Muscle layer of colon (tissue), 2 donors: ENCODE measurements at regions not wholly inside any gene's neighbourhood (a gene's known extent, or its start where the extent isn't known, plus 50 kb on each side); places are given as distances from the start of the nearest gene placed in this dataset.

Experiments used
- H3K27ac ChIP-seq: one replicate; pipeline ENCODE4 v1.7.0; 2013; ENCODE audit warnings: low read depth, mild to moderate bottlenecking, low read length, moderate library complexity
- H3K27me3 ChIP-seq, 2 donors: one replicate each; pipeline ENCODE4 v1.7.0; 2013; ENCODE audit warnings: low read length in 2 of 2, mild to moderate bottlenecking in 2 of 2; ENCODE audit not compliant: insufficient read depth in 2 of 2, control insufficient read depth in 1 of 2
- H3K36me3 ChIP-seq: one replicate; pipeline ENCODE4 v1.7.0; 2013; ENCODE audit warnings: mild to moderate bottlenecking, low read length; ENCODE audit not compliant: insufficient read depth
- H3K4me1 ChIP-seq: one replicate; pipeline ENCODE4 v1.7.0; 2013; ENCODE audit warnings: mild to moderate bottlenecking, low read length; ENCODE audit not compliant: insufficient read depth
- H3K4me3 ChIP-seq, 2 donors: one replicate each; pipeline ENCODE4 v1.7.0; 2013; ENCODE audit warnings: low read length in 2 of 2, low read depth in 1 of 2, mild to moderate bottlenecking in 1 of 2, moderate library complexity in 1 of 2
- H3K9ac ChIP-seq: one replicate; pipeline ENCODE4 v1.7.0; 2013; ENCODE audit warnings: low read length
- H3K9me3 ChIP-seq: one replicate; pipeline ENCODE4 v1.7.0; 2013; ENCODE audit warnings: mild to moderate bottlenecking, low read length
- donor health status: abdominal sarcoma.
- donor health status: Adenocarcinoma of cecum.

GRCh38 chr4:67104145-67104544 lies 441.2 kb downstream of the CENPC start:
- H3K4me3 ChIP-seq, result no peak overlapping the region
- no peaks in the 10 kb centered on the region for H3K9me3 ChIP-seq
- no peaks in the 10 kb centered on the region for H3K36me3 ChIP-seq
- peaks cover 4% of the 10 kb centered on the region for H3K4me1 ChIP-seq
- H3K27ac ChIP-seq, result no peak overlapping the region
- H3K9ac ChIP-seq, result no peak overlapping the region
- no peaks in the 10 kb centered on the region for H3K27me3 ChIP-seq

DNA sequence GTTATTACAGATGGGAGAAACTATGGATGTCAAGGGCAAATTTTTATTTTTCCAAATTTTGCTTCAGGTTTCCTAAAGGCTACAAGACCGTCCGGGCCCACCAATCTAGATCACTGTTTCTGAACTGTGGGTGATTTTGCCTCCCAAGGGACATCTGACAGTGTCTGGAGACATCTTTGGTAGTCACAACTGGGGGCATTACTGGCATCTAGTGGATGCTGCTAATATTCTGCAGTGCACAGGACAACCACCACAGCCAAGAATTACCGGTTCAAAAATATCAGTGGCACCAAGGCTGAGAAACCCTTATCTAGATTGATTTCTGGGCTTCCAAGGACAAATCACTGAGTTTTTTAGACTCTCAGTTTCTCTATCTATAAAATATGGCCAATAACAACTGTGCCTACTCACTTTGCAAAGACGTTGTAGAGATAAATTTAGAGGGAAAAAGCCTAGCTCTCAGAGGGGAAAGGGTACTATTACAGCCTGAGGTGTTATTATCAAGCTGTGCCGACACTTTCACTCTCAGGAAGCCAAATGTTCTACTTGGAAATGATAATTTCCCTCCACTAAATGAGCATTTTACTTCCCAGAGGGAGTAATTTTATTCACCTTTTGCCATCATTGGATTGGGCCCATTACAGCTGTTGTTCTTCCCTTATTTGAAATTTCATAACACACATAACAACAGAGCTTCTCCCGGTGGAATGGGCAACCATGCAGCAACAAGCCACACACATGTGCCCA lies 442.1 kb downstream of the CENPC start:
- no peaks in the 10 kb centered on the region for H3K27me3 ChIP-seq
- H3K4me1 ChIP-seq, result peaks cover 4% of the 10 kb centered on the region
- H3K9ac ChIP-seq, result no peak overlapping the region
- H3K9me3 ChIP-seq, result no peaks in the 10 kb centered on the region
- no peaks in the 10 kb centered on the region for H3K36me3 ChIP-seq
- no peak overlapping the region for H3K4me3 ChIP-seq
- H3K27ac ChIP-seq, result no peak overlapping the region

DNA sequence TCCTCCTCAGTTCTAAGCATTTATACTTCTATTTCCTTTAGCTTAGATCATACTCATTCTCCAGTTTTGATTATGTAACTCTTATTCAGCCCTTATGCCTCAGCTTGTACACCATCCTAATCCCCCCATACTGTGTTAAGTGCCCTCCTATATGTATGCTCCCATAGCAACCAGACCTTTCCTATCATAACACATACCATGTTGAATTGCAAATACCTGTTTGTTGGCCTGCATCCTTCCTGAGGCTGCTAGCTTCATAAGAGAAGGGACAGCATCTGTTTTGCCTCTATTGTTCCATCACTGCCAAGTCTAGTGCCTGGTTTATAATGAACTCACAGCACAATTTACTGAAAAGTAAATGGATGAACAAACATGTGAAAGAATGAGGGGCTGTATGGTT lies 443.7 kb downstream of the CENPC start:
- H3K36me3 ChIP-seq, result no peaks in the 10 kb centered on the region
- no peak overlapping the region for H3K4me3 ChIP-seq
- H3K27me3 ChIP-seq, result no peaks in the 10 kb centered on the region
- peaks cover 4% of the 10 kb centered on the region for H3K4me1 ChIP-seq
- H3K27ac ChIP-seq, result no peak overlapping the region
- H3K9ac ChIP-seq, result no peak overlapping the region
- no peaks in the 10 kb centered on the region for H3K9me3 ChIP-seq

- Histone ChIP-seq H3K27me3 (no peaks in the 10 kb centered on the region), H3K36me3 (no peaks in the 10 kb centered on the region), H3K4me3 (no peak overlapping the region), H3K9ac (no peak overlapping the region), H3K4me1 (no peaks in the 10 kb centered on the region), H3K27ac (no peak overlapping the region), H3K9me3 (no peaks in the 10 kb centered on the region)
Measured at GRCh38 chr4:67092351-67092750, 453.0 kb downstream of the CENPC start.

DNA sequence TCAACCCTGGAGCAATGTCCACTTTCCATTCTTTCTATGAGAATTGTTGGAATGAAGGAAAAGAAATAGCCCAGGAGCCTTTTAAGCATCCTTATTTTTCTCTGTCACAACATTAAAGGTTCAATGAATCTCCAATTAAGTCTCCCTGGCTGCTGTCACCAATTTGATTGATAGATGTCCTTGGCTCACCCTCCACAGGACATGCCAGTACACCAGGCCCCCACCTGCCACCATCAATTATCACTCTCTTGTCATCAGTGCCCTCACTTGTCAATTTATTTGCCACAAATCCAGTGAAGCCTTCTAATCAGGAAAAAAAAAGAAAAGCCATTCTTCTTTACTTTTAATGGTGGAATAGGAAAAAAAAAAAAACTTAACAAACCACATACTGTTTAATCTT lies 453.6 kb downstream of the CENPC start:
- no peak overlapping the region for H3K4me3 ChIP-seq
- no peak overlapping the region for H3K27ac ChIP-seq
- no peaks in the 10 kb centered on the region for H3K4me1 ChIP-seq
- H3K9me3 ChIP-seq, result no peaks in the 10 kb centered on the region
- H3K27me3 ChIP-seq, result no peaks in the 10 kb centered on the region
- no peaks in the 10 kb centered on the region for H3K36me3 ChIP-seq
- H3K9ac ChIP-seq, result no peak overlapping the region

DNA sequence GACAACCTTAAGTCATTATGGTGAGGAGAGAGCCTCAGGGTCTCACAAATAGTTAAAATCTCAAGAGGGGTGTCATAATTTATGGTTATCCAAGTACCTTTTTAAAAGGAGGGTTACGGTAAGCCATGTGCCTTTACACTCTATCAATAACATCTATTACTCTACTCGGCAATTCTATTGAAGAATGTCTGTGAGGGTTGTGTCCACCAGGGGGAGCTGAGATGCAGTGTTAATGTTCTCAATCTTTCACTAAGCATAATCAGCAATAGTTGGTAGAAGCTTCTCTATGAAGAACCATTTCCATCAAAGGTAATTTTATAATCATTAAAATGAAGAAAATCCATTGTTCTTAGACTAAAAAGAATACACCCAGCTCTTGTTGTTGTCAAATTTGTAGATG lies 457.4 kb downstream of the CENPC start:
- Histone ChIP-seq H3K4me3 (no peak overlapping the region), H3K36me3 (no peaks in the 10 kb centered on the region)

GRCh38 chr4:67084783-67085182 lies 460.5 kb downstream of the CENPC start:
- no peaks in the 10 kb centered on the region for H3K4me1 ChIP-seq
- no peaks in the 10 kb centered on the region for H3K27me3 ChIP-seq
- H3K27ac ChIP-seq, result no peak overlapping the region
- no peak overlapping the region for H3K4me3 ChIP-seq
- no peaks in the 10 kb centered on the region for H3K36me3 ChIP-seq
- H3K9me3 ChIP-seq, result no peaks in the 10 kb centered on the region
- no peak overlapping the region for H3K9ac ChIP-seq

More for the DNA sequence above, 457.4 kb downstream of the CENPC start:
- Histone ChIP-seq H3K9me3 (no peaks in the 10 kb centered on the region), H3K9ac (no peak overlapping the region), H3K27me3 (no peaks in the 10 kb centered on the region), H3K27ac (no peak overlapping the region), H3K4me1 (no peaks in the 10 kb centered on the region)

GRCh38 chr4:67083496-67083895 lies 461.8 kb downstream of the CENPC start:
- no peaks in the 10 kb centered on the region for H3K27me3 ChIP-seq
- no peaks in the 10 kb centered on the region for H3K9me3 ChIP-seq
- no peak overlapping the region for H3K4me3 ChIP-seq
- H3K9ac ChIP-seq, result no peak overlapping the region
- H3K36me3 ChIP-seq, result no peaks in the 10 kb centered on the region
- no peaks in the 10 kb centered on the region for H3K4me1 ChIP-seq
- no peak overlapping the region for H3K27ac ChIP-seq

DNA sequence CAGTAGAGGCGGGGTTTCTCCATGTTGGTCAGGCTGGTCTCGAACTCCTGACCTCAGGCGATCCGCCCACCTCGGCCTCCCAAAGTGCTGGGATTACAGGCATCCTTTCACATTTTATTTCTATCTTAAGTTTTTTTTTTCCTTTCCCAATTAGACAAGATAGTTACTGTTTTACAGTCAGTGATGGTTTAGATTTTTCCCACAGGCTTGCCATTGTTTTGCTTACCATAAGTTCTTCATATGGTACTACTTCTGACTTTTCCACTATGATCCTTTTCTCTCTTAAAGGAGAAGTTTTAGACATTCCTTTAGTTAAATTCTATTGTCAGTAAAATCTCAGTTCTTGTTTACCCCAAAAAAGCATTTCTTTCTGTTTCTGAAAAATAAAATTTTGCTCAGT lies 462.6 kb downstream of the CENPC start:
- Histone ChIP-seq H3K4me1 (no peaks in the 10 kb centered on the region), H3K36me3 (no peaks in the 10 kb centered on the region), H3K9me3 (no peaks in the 10 kb centered on the region), H3K27me3 (no peaks in the 10 kb centered on the region), H3K27ac (no peak overlapping the region), H3K4me3 (no peak overlapping the region), H3K9ac (no peak overlapping the region)

DNA sequence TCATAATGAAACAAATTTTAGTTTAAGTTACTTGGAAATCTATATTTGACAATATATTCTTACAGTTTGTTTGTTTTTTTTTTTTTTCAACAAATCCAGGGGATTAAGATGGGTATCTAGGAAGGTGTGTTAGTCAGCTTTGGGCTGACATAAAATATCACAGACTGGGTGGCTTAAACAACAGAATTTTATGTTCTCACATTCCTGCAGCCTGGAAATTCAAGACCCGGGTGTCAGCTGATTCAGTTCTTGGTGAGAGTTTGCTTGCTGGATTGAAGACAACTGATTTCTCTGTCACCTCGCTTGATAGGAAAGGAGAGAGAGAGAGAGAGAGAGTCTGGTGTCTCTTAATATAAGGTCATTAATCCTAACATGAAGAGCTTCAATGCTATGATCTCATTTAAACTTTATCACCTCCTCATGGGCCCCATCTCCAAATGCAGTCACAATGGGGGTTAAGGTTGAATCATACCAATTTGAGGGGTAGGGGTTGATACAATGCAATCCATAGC lies 465.2 kb downstream of the CENPC start:
- no peaks in the 10 kb centered on the region for H3K9me3 ChIP-seq
- no peaks in the 10 kb centered on the region for H3K27me3 ChIP-seq
- no peaks in the 10 kb centered on the region for H3K4me1 ChIP-seq
- no peaks in the 10 kb centered on the region for H3K36me3 ChIP-seq
- no peak overlapping the region for H3K4me3 ChIP-seq
- H3K9ac ChIP-seq, result no peak overlapping the region
- no peak overlapping the region for H3K27ac ChIP-seq

- H3K27me3 ChIP-seq, result peaks cover 0 to 4% of the 10 kb centered on the region in 2 donors
Measured at GRCh38 chr4:67071641-67072040, 473.7 kb downstream of the CENPC start.

GRCh38 chr4:67055319-67055718 lies 490.0 kb downstream of the CENPC start:
- Histone ChIP-seq H3K4me3 (no peak overlapping the region), H3K9me3 (no peaks in the 10 kb centered on the region), H3K36me3 (no peaks in the 10 kb centered on the region), H3K4me1 (no peaks in the 10 kb centered on the region), H3K9ac (no peak overlapping the region), H3K27ac (no peak overlapping the region), H3K27me3 (no peaks in the 10 kb centered on the region)

More at GRCh38 chr4:67071641-67072040, 473.7 kb downstream of the CENPC start:
- no peak overlapping the region for H3K9ac ChIP-seq
- H3K9me3 ChIP-seq, result no peaks in the 10 kb centered on the region
- no peak overlapping the region for H3K4me3 ChIP-seq
- no peaks in the 10 kb centered on the region for H3K4me1 ChIP-seq
- H3K27ac ChIP-seq, result no peak overlapping the region
- H3K36me3 ChIP-seq, result no peaks in the 10 kb centered on the region
